Keratinocyte (primary cell): ENCODE measurements at regions not wholly inside any gene's neighbourhood (a gene's known extent, or its start where the extent isn't known, plus 50 kb on each side); places are given as distances from the start of the nearest gene placed in this dataset.

Source experiments
- EZH2 ChIP-seq: IDR thresholded peaks from one replicate; pipeline ENCODE4 v1.6.1; 2012; ENCODE audit warnings: inconsistent platforms, mild to moderate bottlenecking, low read length, moderate library complexity
- TF ChIP-seq, protein P1 (sequence below), 3 experiments: IDR thresholded peaks in 1 of 3; conservative IDR thresholded peaks in 1 of 3; optimal IDR thresholded peaks in 1 of 3; 2 replicates in 2 of 3; 3 replicates in 1 of 3; pipeline versions ENCODE3 to v1.5.1; 2011; ENCODE audit warnings: low read length in 3 of 3, mild to moderate bottlenecking in 3 of 3, moderate library complexity in 2 of 3, control low read depth in 1 of 3, inconsistent platforms in 1 of 3; ENCODE audit not compliant: insufficient read depth in 2 of 3; ENCODE audit errors: extremely low read depth in 1 of 3

DNA sequence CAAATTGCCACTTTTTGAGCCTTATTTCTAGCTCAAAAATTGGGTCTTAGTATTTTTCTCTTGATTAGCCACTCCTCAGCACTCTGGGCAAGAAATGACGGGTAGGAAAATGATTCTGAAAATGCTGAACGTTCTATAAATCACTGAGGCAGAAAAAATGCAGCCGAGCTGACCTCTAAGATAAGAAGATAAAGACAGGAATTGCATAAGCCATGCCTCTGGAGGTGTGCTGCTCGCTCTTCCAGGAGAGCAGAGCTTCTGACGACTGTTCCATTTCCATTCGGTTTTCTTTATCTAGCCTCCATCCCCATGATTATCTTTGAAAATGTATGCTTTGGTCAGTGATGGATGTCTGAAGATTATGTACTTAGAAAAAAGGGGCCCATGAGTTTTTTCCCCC lies 558.8 kb upstream of the ADAMTS9 start:
- TF ChIP-seq, protein P1, sequence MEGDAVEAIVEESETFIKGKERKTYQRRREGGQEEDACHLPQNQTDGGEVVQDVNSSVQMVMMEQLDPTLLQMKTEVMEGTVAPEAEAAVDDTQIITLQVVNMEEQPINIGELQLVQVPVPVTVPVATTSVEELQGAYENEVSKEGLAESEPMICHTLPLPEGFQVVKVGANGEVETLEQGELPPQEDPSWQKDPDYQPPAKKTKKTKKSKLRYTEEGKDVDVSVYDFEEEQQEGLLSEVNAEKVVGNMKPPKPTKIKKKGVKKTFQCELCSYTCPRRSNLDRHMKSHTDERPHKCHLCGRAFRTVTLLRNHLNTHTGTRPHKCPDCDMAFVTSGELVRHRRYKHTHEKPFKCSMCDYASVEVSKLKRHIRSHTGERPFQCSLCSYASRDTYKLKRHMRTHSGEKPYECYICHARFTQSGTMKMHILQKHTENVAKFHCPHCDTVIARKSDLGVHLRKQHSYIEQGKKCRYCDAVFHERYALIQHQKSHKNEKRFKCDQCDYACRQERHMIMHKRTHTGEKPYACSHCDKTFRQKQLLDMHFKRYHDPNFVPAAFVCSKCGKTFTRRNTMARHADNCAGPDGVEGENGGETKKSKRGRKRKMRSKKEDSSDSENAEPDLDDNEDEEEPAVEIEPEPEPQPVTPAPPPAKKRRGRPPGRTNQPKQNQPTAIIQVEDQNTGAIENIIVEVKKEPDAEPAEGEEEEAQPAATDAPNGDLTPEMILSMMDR (optimal IDR thresholded peaks at IDR 0.05 in 1 of 3, IDR thresholded peaks at IDR 0.05 in 1 of 3, conservative IDR thresholded peaks at IDR 0.05 in 1 of 3; ENCODE audit: extremely low read depth in 1 of 3, insufficient read depth in 2 of 3, low read length in 3 of 3) = no peak
- TF ChIP-seq EZH2 = no peak
